ENCODE measurements at regions not wholly inside any gene's neighbourhood (a gene's known extent, or its start where the extent isn't known, plus 50 kb on each side); places are given as distances from the start of the nearest gene placed in this dataset.

GRCh38 chr17:72587773-72588511 is 467.1 kb downstream of the SOX9 start:
- DNase-seq = no peak
- Histone ChIP-seq H3K4me1 (peaks cover 4% of the 10 kb centered on the region), H3K9me3 (no peaks in the 10 kb centered on the region), H3K27ac (no peak overlapping the region), H3K27me3 (no peaks in the 10 kb centered on the region), H3K4me3 (no peak overlapping the region), H3K36me3 (ENCODE audit: low read depth, missing control alignments) (no peaks in the 10 kb centered on the region)
- WGBS, 2 donors = 45 to 49% methylated on average over 11 of the region's 11 CpGs
- TF ChIP-seq, protein P1, sequence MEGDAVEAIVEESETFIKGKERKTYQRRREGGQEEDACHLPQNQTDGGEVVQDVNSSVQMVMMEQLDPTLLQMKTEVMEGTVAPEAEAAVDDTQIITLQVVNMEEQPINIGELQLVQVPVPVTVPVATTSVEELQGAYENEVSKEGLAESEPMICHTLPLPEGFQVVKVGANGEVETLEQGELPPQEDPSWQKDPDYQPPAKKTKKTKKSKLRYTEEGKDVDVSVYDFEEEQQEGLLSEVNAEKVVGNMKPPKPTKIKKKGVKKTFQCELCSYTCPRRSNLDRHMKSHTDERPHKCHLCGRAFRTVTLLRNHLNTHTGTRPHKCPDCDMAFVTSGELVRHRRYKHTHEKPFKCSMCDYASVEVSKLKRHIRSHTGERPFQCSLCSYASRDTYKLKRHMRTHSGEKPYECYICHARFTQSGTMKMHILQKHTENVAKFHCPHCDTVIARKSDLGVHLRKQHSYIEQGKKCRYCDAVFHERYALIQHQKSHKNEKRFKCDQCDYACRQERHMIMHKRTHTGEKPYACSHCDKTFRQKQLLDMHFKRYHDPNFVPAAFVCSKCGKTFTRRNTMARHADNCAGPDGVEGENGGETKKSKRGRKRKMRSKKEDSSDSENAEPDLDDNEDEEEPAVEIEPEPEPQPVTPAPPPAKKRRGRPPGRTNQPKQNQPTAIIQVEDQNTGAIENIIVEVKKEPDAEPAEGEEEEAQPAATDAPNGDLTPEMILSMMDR (IDR thresholded peaks at IDR 0.05) = no peak
- no peak for TF ChIP-seq POLR2A (IDR thresholded peaks at IDR 0.05)
- intact Hi-C loops (cut with DNase I; ENCODE audit: low total_unique reads) = no loop called here

- Histone ChIP-seq H3K36me3 (ENCODE audit: low read depth, missing control alignments) (no peaks in the 10 kb centered on the region), H3K27me3 (no peaks in the 10 kb centered on the region), H3K4me3 (no peak overlapping the region), H3K9me3 (no peaks in the 10 kb centered on the region), H3K4me1 (peaks cover 4% of the 10 kb centered on the region), H3K27ac (no peak overlapping the region)
- WGBS, 2 donors = 62 to 71% methylated on average over 7 of the region's 7 CpGs
- DNase-seq = no peak
- intact Hi-C loops (cut with DNase I; ENCODE audit: low total_unique reads) = no loop called here
- TF ChIP-seq, protein P1 (IDR thresholded peaks at IDR 0.05) = no peak
- no peak for TF ChIP-seq POLR2A (IDR thresholded peaks at IDR 0.05)
These were observed 467.7 kb downstream of the SOX9 start for GRCh38 chr17:72588561-72588960.

GRCh38 chr17:72588961-72589360 is 468.1 kb downstream of the SOX9 start:
- intact Hi-C loops (cut with DNase I; ENCODE audit: low total_unique reads) = no loop called here
- Histone ChIP-seq H3K27ac (no peak overlapping the region), H3K9me3 (no peaks in the 10 kb centered on the region), H3K4me3 (no peak overlapping the region), H3K27me3 (no peaks in the 10 kb centered on the region), H3K4me1 (peaks cover 4% of the 10 kb centered on the region), H3K36me3 (ENCODE audit: low read depth, missing control alignments) (no peaks in the 10 kb centered on the region)
- TF ChIP-seq, protein P1 (IDR thresholded peaks at IDR 0.05) = no peak
- TF ChIP-seq POLR2A (IDR thresholded peaks at IDR 0.05) = no peak
- peak; percentile 28 for DNase-seq
- 56 to 72% methylated on average over 11 of the region's 11 CpGs for WGBS, 2 donors

GRCh38 chr17:72590382-72590781 is 469.6 kb downstream of the SOX9 start:
- no peak overlapping the region for H3K27ac ChIP-seq
- H3K4me3 ChIP-seq = no peak overlapping the region
- peaks cover 4% of the 10 kb centered on the region for H3K4me1 ChIP-seq
- DNase-seq = no peak
- H3K36me3 ChIP-seq (ENCODE audit: low read depth, missing control alignments) = no peaks in the 10 kb centered on the region
- intact Hi-C loops (cut with DNase I; ENCODE audit: low total_unique reads) = no loop called here
- H3K27me3 ChIP-seq = no peaks in the 10 kb centered on the region
- TF ChIP-seq, protein P1 (IDR thresholded peaks at IDR 0.05) = no peak
- TF ChIP-seq POLR2A (IDR thresholded peaks at IDR 0.05) = no peak
- H3K9me3 ChIP-seq = no peaks in the 10 kb centered on the region
- 29 to 41% methylated on average over 3 of the region's 3 CpGs for WGBS, 2 donors

- no peaks in the 10 kb centered on the region for H3K27me3 ChIP-seq
- intact Hi-C loops (cut with DNase I; ENCODE audit: low total_unique reads) = no loop called here
- H3K4me3 ChIP-seq = peak overlapping the region in 1 of 2 donors; percentile 72
- H3K27ac ChIP-seq = no peak overlapping the region
- TF ChIP-seq, protein P1 (IDR thresholded peaks at IDR 0.05) = no peak
- no peak for TF ChIP-seq POLR2A (IDR thresholded peaks at IDR 0.05)
- no peaks in the 10 kb centered on the region for H3K36me3 ChIP-seq (ENCODE audit: low read depth, missing control alignments)
- 32 to 33% methylated on average over 9 of the region's 9 CpGs for WGBS, 2 donors
- no peaks in the 10 kb centered on the region for H3K9me3 ChIP-seq
- peaks cover 4% of the 10 kb centered on the region for H3K4me1 ChIP-seq
- no peak for DNase-seq
These were observed 470.1 kb downstream of the SOX9 start for GRCh38 chr17:72590882-72591281.

Measured in testis (tissue), 2 donors.